ENCODE measurements at regions not wholly inside any gene's neighbourhood (a gene's known extent, or its start where the extent isn't known, plus 50 kb on each side); places are given as distances from the start of the nearest gene placed in this dataset.

DNA sequence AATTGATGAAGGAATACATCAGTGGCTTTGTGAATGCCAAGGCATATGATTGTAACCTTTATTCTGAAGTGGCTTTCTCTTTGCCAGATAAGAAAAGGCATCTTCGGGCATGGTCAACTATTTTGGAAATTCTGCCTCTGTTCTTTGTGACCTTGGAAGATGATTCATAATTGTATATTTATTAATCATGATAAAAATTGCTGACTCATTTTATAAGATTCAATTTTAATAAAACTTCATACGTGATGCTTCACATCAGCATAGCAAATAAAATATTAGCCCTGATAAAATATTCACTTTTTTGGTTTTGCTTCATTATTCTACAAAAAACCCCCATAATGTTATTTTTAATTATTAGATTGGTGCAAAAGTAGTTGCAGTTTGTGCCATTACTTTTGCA is 200.5 kb downstream of the MACC1 start:
- no peak for TF ChIP-seq CTCF (IDR thresholded peaks at IDR 0.05; ENCODE audit: insufficient read depth, low read depth, low read length)
- no peak for TF ChIP-seq EZH2 (IDR thresholded peaks at IDR 0.05; ENCODE audit: insufficient read depth, low read length)

All from astrocyte (in vitro differentiated cells and primary cell).